DMS79 treated with DMSO at 0.1 percent for 48 hours (cell line): ENCODE measurements at regions not wholly inside any gene's neighbourhood (a gene's known extent, or its start where the extent isn't known, plus 50 kb on each side); places are given as distances from the start of the nearest gene placed in this dataset.
"Not testable (repeated sequence)": the region's sequence is repeated elsewhere in the genome, so short reads cannot be mapped to it uniquely, and the experiment has no call there.

Source experiments
- DNase-seq: peaks from one replicate; lab custom pipeline; 2025; lab: John Stamatoyannopoulos, UW

- DNase-seq: no peak
Observed at GRCh38 chr14:86790408-86791364, 1202.3 kb downstream of the GALC start.

GRCh38 chr14:86788224-86788623 lies 1204.8 kb downstream of the GALC start:
- no peak for DNase-seq

GRCh38 chr14:86787717-86788116 lies 1205.3 kb downstream of the GALC start:
- no peak for DNase-seq

GRCh38 chr14:86782092-86782580 lies 1210.8 kb downstream of the GALC start:
- DNase-seq: no peak

GRCh38 chr14:86780876-86781510 lies 1212.0 kb downstream of the GALC start:
- DNase-seq: no peak

GRCh38 chr14:86780461-86780860 lies 1212.5 kb downstream of the GALC start:
- no peak for DNase-seq

GRCh38 chr14:86779416-86779815 lies 1213.6 kb downstream of the GALC start:
- DNase-seq: no peak

GRCh38 chr14:86777963-86778602 lies 1214.9 kb downstream of the GALC start:
- DNase-seq: no peak

- not testable (repeated sequence) for DNase-seq
Observed at GRCh38 chr14:86775896-86776295, 1217.1 kb downstream of the GALC start.

- no peak for DNase-seq
Observed at GRCh38 chr14:86774916-86775315, 1218.1 kb downstream of the GALC start.

- no peak for DNase-seq
Observed at GRCh38 chr14:86772075-86772474, 1220.9 kb downstream of the GALC start.

GRCh38 chr14:86770186-86770585 lies 1222.8 kb downstream of the GALC start:
- no peak for DNase-seq

GRCh38 chr14:86766469-86766868 lies 1226.5 kb downstream of the GALC start:
- DNase-seq: no peak

- no peak for DNase-seq
Observed at GRCh38 chr14:86761611-86762010, 1231.4 kb downstream of the GALC start.

- DNase-seq: no peak
Observed at GRCh38 chr14:86756521-86757190, 1226.7 kb downstream of the FLRT2 start.

- not testable (repeated sequence) for DNase-seq
Observed at GRCh38 chr14:86750488-86750887, 1220.5 kb downstream of the FLRT2 start.

- no peak for DNase-seq
Observed at GRCh38 chr14:86739761-86740160, 1209.8 kb downstream of the FLRT2 start.

GRCh38 chr14:86731427-86731826 lies 1201.5 kb downstream of the FLRT2 start:
- DNase-seq: not testable (repeated sequence)

- no peak for DNase-seq
Observed at GRCh38 chr14:86723254-86723624, 1193.3 kb downstream of the FLRT2 start.

GRCh38 chr14:86722612-86723253 lies 1192.8 kb downstream of the FLRT2 start:
- no peak for DNase-seq

GRCh38 chr14:86714575-86714974 lies 1184.6 kb downstream of the FLRT2 start:
- no peak for DNase-seq

- DNase-seq: peak; percentile 51
Observed at GRCh38 chr14:86714153-86714552, 1184.2 kb downstream of the FLRT2 start.
